Gastroesophageal sphincter (tissue), 4 donors: ENCODE measurements at regions not wholly inside any gene's neighbourhood (a gene's known extent, or its start where the extent isn't known, plus 50 kb on each side); places are given as distances from the start of the nearest gene placed in this dataset.

Source experiments
- ATAC-seq: fragments of 150-250 bp; one replicate; pipeline ENCODE4 v1.9.1; 2016; ENCODE audit warnings: mild to moderate bottlenecking, moderate library complexity
- H3K27ac ChIP-seq, 4 donors: fragments of 200-600 bp; sonication (generic) in 3 of 4; 1 replicate in 3 of 4; 2 replicates in 1 of 4; pipeline ENCODE4 v1.5.1; 2016 to 2019
- H3K27me3 ChIP-seq: fragments of 200-600 bp; sonication (generic); one replicate; pipeline ENCODE4 v1.5.1; 2019
- H3K36me3 ChIP-seq, 2 donors: fragments of 200-600 bp; sonication (generic); one replicate each; pipeline ENCODE4 v1.5.1; 2019; ENCODE audit warnings: control low read depth in 1 of 2
- H3K4me1 ChIP-seq, 3 donors: fragments of 200-600 bp; sonication (generic); 1 replicate in 2 of 3; 2 replicates in 1 of 3; pipeline ENCODE4 v1.5.1; 2016 to 2019; ENCODE audit warnings: control low read depth in 2 of 3
- H3K4me3 ChIP-seq, 2 donors: fragments of 200-600 bp; sonication (generic); one replicate each; pipeline ENCODE4 v1.5.1; 2019; ENCODE audit warnings: mild to moderate bottlenecking in 1 of 2, moderate library complexity in 1 of 2
- H3K9me3 ChIP-seq, 3 donors: fragments of 200-600 bp; sonication (generic); one replicate each; pipeline ENCODE4 v1.5.1; 2017 to 2019; ENCODE audit warnings: control low read depth in 2 of 3
- CTCF ChIP-seq, 4 experiments: fragments of 200-600 bp in 2 of 4; fragments of 450-650 bp in 2 of 4; sonication (generic) in 1 of 4; IDR thresholded peaks; one replicate each; pipeline ENCODE4 v1.5.1; 2017 to 2019; ENCODE audit warnings: antibody characterized with exemption in 4 of 4, mild to moderate bottlenecking in 2 of 4, moderate library complexity in 2 of 4
- EP300 ChIP-seq: sonication (generic); formaldehyde crosslinking; IDR thresholded peaks from one replicate; pipeline ENCODE4 v1.6.1; 2017; ENCODE audit warnings: antibody characterized with exemption, mild to moderate bottlenecking
- POLR2A ChIP-seq, 2 donors: fragments of 450-650 bp; IDR thresholded peaks; one replicate each; pipeline ENCODE4 v1.6.1; 2017; ENCODE audit warnings: antibody characterized with exemption in 2 of 2, mild to moderate bottlenecking in 2 of 2, moderate library complexity in 1 of 2
- POLR2AphosphoS5 ChIP-seq: sonication (generic); formaldehyde crosslinking; IDR thresholded peaks from one replicate; pipeline ENCODE4 v1.6.1; 2017; ENCODE audit warnings: antibody characterized with exemption
- WGBS, 2 donors: methylation state at CpG; one replicate each; pipeline ENCODE4 v1.1.5; 2018; ENCODE audit warnings: low coverage in 1 of 2; 5-methylcytosine and 5-hydroxymethylcytosine counted together

- WGBS, 2 donors, result 97 to 98% methylated on average over 4 of the region's 4 CpGs
- ATAC-seq, result no peak
- no peak overlapping the region for H3K27ac ChIP-seq
- TF ChIP-seq EP300, result no peak
- H3K27me3 ChIP-seq, result no peaks in the 10 kb centered on the region
- no peaks in the 10 kb centered on the region for H3K36me3 ChIP-seq
- no peaks in the 10 kb centered on the region for H3K9me3 ChIP-seq
- H3K4me1 ChIP-seq, result no peaks in the 10 kb centered on the region
- no peak overlapping the region for H3K4me3 ChIP-seq
These were observed 90.2 kb upstream of the ARHGAP28 start for GRCh38 chr18:6639305-6639704.

DNA sequence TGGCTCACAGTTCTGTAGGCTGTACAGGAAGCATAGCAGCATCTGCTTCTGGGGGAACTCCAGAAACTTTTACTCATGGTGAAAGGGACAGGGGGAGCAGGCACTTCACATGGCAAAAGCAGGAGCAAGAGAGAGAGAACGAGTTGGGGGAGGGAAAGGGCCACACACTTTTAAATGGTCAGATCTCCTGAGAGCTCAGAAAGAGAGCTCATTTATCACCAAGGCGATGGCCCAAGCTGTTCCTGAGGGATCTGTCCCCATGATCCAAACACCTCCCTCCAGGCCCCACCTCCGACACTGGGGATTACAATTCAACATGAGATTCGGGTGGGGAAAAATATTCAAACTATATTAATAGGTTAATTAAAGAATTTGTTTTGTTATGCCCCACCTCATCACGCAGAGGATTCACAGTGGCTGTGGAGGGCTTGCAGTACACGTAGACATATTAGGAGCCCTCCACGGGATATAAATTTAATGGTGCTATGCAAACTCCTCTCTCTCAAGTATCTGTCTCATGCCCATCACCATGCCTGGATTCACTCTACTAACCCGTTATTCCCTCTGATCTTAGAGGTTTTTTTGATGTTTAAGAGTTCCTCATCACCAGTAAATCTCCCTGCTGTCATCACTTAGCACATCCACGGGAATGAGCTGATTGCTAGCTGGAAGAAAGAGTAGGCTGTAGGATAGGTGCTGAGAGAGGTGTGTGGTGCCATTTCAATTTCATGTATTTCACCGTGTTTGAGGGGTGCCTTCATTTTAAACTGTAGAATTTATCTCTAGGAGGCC lies 84.5 kb upstream of the ARHGAP28 start:
- H3K9me3 ChIP-seq, result no peaks in the 10 kb centered on the region
- no peaks in the 10 kb centered on the region for H3K36me3 ChIP-seq
- WGBS, 2 donors, result 64 to 76% methylated on average over 6 to 10 of the region's 10 CpGs
- H3K4me3 ChIP-seq, result no peak overlapping the region
- no peaks in the 10 kb centered on the region for H3K27me3 ChIP-seq
- ATAC-seq, result no peak
- peaks cover 0 to 12% (median 0%) of the 10 kb centered on the region in 3 donors for H3K4me1 ChIP-seq
- H3K27ac ChIP-seq, result no peak overlapping the region
- no peak for TF ChIP-seq POLR2A (IDR thresholded peaks at IDR 0.05)
- TF ChIP-seq CTCF (IDR thresholded peaks at IDR 0.05), result no peak
- no peak for TF ChIP-seq POLR2AphosphoS5
- TF ChIP-seq EP300, result no peak

- H3K4me3 ChIP-seq, result no peak overlapping the region
- ATAC-seq, result no peak
- TF ChIP-seq EP300 (no peak), POLR2A (IDR thresholded peaks at IDR 0.05) (no peak), POLR2AphosphoS5 (no peak), CTCF (IDR thresholded peaks at IDR 0.05) (no peak)
- WGBS, 2 donors, result 21 to 26% methylated on average over 5 of the region's 5 CpGs
- no peaks in the 10 kb centered on the region for H3K36me3 ChIP-seq
- H3K4me1 ChIP-seq, result peaks cover 0 to 24% (median 0%) of the 10 kb centered on the region in 3 donors
- no peaks in the 10 kb centered on the region for H3K27me3 ChIP-seq
- no peaks in the 10 kb centered on the region for H3K9me3 ChIP-seq
- H3K27ac ChIP-seq, result no peak overlapping the region
These were observed 82.7 kb upstream of the ARHGAP28 start for GRCh38 chr18:6646801-6647200.

GRCh38 chr18:6648581-6648980 lies 80.9 kb upstream of the ARHGAP28 start:
- Histone ChIP-seq H3K9me3 (no peaks in the 10 kb centered on the region), H3K27ac (no peak overlapping the region), H3K36me3 (no peaks in the 10 kb centered on the region), H3K4me3 (no peak overlapping the region), H3K4me1 (peaks cover 0 to 24% (median 0%) of the 10 kb centered on the region in 3 donors), H3K27me3 (no peaks in the 10 kb centered on the region)
- no peak for TF ChIP-seq POLR2AphosphoS5
- TF ChIP-seq CTCF (IDR thresholded peaks at IDR 0.05), result no peak
- no peak for TF ChIP-seq EP300
- no peak for TF ChIP-seq POLR2A (IDR thresholded peaks at IDR 0.05)
- no peak for ATAC-seq
- 46 to 75% methylated on average over 1 of the region's 1 CpG for WGBS, 2 donors

- 45 to 46% methylated on average over 3 of the region's 3 CpGs for WGBS, 2 donors
- TF ChIP-seq POLR2A (IDR thresholded peaks at IDR 0.05) (no peak), POLR2AphosphoS5 (no peak), CTCF (IDR thresholded peaks at IDR 0.05) (no peak), EP300 (no peak)
- H3K27me3 ChIP-seq, result no peaks in the 10 kb centered on the region
- no peak for ATAC-seq
- peaks cover 0 to 24% (median 0%) of the 10 kb centered on the region in 3 donors for H3K4me1 ChIP-seq
- H3K27ac ChIP-seq, result no peak overlapping the region
- no peaks in the 10 kb centered on the region for H3K9me3 ChIP-seq
- no peak overlapping the region for H3K4me3 ChIP-seq
- no peaks in the 10 kb centered on the region for H3K36me3 ChIP-seq
These were observed 79.9 kb upstream of the ARHGAP28 start for GRCh38 chr18:6649421-6650126.
